SU-DHL-6 (cell line): ENCODE measurements at regions not wholly inside any gene's neighbourhood (a gene's known extent, or its start where the extent isn't known, plus 50 kb on each side); places are given as distances from the start of the nearest gene placed in this dataset.

ENCODE experiments used
- EZH2phosphoT487 ChIP-seq: fragments of 200-600 bp; sonication (generic), shearing (Covaris generic); conservative IDR thresholded peaks from 2 replicates; pipeline ENCODE4 v1.6.1; 2018; ENCODE audit warnings: mild to moderate bottlenecking, antibody characterized with exemption, low read length, moderate library complexity, mixed read lengths
- TF ChIP-seq, protein P1 (sequence below): fragments of 200-600 bp; sonication (generic); IDR thresholded peaks from one replicate; pipeline ENCODE4 v1.5.1; 2017; ENCODE audit warnings: antibody characterized with exemption, mild to moderate bottlenecking, low read length, moderate library complexity; ENCODE audit not compliant: insufficient read depth, poor library complexity, severe bottlenecking

- TF ChIP-seq, protein P1, sequence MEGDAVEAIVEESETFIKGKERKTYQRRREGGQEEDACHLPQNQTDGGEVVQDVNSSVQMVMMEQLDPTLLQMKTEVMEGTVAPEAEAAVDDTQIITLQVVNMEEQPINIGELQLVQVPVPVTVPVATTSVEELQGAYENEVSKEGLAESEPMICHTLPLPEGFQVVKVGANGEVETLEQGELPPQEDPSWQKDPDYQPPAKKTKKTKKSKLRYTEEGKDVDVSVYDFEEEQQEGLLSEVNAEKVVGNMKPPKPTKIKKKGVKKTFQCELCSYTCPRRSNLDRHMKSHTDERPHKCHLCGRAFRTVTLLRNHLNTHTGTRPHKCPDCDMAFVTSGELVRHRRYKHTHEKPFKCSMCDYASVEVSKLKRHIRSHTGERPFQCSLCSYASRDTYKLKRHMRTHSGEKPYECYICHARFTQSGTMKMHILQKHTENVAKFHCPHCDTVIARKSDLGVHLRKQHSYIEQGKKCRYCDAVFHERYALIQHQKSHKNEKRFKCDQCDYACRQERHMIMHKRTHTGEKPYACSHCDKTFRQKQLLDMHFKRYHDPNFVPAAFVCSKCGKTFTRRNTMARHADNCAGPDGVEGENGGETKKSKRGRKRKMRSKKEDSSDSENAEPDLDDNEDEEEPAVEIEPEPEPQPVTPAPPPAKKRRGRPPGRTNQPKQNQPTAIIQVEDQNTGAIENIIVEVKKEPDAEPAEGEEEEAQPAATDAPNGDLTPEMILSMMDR, result no peak
- TF ChIP-seq EZH2phosphoT487, result no peak
Measured at GRCh38 chr10:128766915-128767314, 640.7 kb upstream of the MKI67 start.
